ENCODE measurements at regions not wholly inside any gene's neighbourhood (a gene's known extent, or its start where the extent isn't known, plus 50 kb on each side); places are given as distances from the start of the nearest gene placed in this dataset.
"Not testable (repeated sequence)": the region's sequence is repeated elsewhere in the genome, so short reads cannot be mapped to it uniquely, and the experiment has no call there.

- DNase-seq (ENCODE audit: low read depth in 2 of 2), result not testable (repeated sequence)
Observed at GRCh38 chr11:29056487-29056886, 948.3 kb downstream of the METTL15 start.

GRCh38 chr11:29051935-29052334 lies 943.7 kb downstream of the METTL15 start:
- no peak for DNase-seq (ENCODE audit: low read depth in 2 of 2)

DNA sequence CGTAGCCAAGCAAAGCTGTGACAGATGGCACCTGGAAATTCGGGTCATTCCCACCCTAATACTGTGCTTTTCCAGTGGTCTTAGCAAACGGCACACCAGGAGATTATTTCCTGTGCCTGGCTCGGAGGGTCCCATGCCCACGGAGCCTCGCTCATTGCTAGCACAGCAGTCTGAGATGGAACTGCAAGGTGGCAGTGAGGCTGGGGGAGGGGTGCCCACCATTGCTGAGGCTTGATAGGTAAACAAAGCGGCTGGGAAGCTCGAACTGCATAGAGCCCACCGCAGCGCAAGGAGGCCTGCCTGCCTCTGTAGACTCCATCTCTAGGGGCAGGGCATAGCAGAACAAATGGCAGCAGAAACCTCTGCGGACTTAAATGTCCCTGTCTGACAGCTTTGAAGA lies 942.8 kb downstream of the METTL15 start:
- DNase-seq (ENCODE audit: low read depth in 2 of 2), result not testable (repeated sequence)

- DNase-seq (ENCODE audit: low read depth in 2 of 2), result no peak
Observed at GRCh38 chr11:29040489-29040888, 932.3 kb downstream of the METTL15 start.

DNA sequence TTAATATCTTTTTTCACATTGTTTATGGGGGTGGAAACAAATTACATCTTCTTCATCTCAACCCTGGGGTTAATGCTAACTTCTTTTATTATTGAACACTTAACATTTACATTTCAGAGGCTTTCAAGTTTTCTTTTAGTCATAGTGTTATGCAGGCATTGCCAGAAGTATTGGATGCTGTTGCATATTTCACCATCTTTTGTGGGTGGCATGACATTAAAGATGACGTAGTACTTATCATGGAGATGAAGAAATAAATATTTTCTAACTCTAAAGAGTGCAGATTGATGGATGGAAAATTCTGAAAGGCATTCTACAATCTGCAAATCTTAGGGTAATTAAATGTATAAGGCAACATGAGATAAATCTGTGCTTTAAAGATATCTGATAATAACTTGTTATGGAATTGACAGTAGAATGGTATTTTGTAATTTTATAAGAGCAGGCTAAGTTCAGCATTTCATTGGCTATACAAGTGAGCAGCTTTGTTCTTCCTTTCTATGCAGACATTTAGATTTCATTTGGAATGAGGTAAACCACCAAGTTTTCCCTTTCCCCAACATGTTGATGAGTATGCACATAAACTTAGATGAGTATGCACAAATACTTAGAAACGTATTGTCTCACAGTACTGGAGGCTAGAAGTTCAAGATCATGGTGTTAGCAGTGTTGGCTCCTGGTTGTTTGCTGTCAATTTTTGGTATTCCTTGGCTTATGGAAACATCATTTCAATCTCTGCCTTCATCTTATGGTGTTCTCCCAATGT lies 924.4 kb downstream of the METTL15 start:
- DNase-seq (ENCODE audit: low read depth in 2 of 2), result no peak

- DNase-seq (ENCODE audit: low read depth in 2 of 2), result no peak
Observed at GRCh38 chr11:29029452-29029851, 921.3 kb downstream of the METTL15 start.

DNA sequence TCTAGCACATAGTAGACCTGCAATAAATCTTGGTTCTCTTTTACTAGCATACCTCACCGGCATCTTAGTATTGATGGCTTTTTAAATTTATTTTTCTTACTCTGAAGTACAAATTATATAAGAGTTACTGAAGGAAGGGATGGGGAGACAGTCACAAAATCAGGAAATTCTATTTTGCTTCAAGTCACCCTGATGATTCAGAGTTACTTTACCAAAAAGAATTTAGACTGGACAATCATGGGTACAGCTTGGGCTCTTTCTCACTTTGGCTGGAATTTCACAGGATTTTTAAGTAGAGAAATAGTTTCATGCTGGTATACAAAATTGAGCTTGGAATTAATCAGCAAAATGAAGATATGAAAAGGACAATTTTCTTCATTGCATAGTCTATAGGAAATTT lies 919.2 kb downstream of the METTL15 start:
- DNase-seq (ENCODE audit: low read depth in 2 of 2), result no peak

GRCh38 chr11:29026286-29026685 lies 918.1 kb downstream of the METTL15 start:
- no peak for DNase-seq (ENCODE audit: low read depth in 2 of 2)

DNA sequence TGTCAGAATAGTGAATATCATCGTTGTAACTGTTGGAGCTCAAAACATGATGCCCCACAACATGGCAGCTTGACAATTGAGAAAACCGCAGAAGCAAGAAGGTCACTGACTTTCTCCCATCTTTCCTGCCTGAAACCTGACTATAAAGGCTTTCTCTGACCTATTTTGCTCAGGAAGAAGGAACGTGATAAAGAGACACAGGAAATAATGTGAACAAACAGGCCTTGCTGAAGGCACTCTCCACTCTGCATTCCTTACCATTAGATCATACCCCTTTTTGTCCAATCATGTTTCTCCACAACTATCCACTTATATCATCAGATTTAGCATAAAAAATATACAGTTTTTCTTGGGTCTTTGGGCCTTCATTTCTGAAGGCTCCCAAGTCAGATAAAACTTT lies 916.8 kb downstream of the METTL15 start:
- no peak for DNase-seq (ENCODE audit: low read depth in 2 of 2)

GRCh38 chr11:29024386-29024785 lies 916.2 kb downstream of the METTL15 start:
- DNase-seq (ENCODE audit: low read depth in 2 of 2), result no peak

- no peak for DNase-seq (ENCODE audit: low read depth in 2 of 2)
Observed at GRCh38 chr11:29023761-29024160, 915.6 kb downstream of the METTL15 start.

DNA sequence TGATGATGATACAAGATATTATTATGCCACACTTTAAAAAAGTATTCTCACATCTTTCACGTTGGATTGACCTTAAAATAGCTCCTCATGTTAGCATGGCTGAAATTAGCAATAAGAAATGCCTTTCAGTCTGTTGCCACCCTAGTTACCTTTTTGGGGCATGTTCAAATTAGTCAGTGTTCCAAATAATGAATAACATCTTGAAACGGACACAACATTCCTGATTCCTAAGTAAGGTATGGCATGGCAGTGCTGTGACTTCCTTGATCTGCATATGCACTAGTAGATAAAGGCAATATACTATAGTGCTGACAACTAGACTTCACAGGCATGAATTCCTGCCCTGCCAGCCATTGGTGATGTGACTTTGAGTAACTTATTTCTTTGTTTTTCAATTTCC lies 914.5 kb downstream of the METTL15 start:
- no peak for DNase-seq (ENCODE audit: low read depth in 2 of 2)

DNA sequence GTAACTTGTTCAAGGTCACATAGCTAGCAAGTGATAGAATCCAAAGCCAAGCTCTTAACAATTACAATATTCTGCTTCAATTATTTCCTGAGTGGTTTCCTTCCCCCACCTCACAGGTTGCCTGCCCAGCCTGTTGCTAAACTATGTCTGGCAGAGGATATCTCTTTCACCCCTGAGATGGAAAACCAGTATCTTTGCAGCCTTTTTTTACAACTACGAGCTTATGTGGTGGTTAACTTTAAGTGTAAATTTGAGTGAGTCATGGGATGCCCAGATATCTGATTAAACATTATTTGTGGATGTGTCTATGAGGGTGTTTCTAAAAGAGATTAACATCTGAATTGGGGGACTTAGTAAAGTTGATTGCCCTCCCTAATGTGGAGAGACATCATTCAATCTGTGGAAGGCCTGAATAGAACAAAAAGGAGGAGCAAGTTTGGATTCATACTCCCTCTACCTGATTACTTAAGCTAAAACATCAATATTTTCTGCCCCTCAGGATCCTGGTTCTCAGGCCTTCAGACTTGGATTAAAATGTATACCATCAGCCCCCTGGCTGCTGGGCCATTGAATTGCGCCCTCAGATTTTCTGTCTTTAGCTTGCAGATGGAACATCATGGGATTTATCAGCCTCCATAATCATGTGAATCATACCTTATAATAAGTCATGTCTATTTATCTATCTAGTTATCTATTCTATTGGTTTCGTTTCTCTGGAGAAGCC lies 911.9 kb downstream of the METTL15 start:
- DNase-seq (ENCODE audit: low read depth in 2 of 2), result no peak

GRCh38 chr11:29018631-29019030 lies 910.4 kb downstream of the METTL15 start:
- DNase-seq (ENCODE audit: low read depth in 2 of 2), result no peak

DNA sequence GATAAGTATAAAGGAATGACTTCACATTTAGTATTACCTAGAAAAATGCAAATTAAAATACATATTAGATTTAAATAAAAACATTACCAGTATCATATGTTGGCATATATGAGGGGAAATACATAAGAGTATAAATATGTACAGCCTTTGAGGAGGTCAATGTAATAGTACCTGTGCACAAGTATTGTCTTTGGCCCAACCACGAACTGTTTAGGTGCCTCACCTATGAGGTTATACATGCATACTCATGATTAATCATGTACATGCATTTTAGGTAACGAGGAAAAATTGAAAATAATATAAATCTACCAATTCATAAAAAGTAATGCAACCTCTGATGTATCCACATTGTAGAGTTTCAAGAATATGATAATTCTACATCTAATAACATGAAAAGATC lies 909.8 kb downstream of the METTL15 start:
- DNase-seq (ENCODE audit: low read depth in 2 of 2), result no peak

DNA sequence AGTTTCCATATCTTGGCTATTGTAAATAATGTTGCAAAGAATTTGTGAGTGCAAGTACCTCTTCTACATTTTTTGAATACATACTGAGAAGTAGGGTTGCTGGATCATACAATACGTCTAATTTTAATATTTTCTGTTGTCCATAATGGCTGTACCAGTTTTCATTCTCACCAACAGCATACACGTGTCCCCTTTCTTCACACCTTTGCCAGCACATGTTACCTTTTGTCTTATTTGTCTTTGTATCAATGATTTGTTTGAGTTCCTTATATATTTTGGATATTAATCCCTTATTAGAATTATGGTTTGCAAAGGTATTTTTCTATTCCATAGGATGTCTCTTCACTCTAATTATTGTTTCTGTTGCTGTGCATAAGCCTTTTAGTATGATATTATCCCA lies 904.3 kb downstream of the METTL15 start:
- no peak for DNase-seq (ENCODE audit: low read depth in 2 of 2)

GRCh38 chr11:29009426-29009825 lies 901.2 kb downstream of the METTL15 start:
- DNase-seq (ENCODE audit: low read depth in 2 of 2), result no peak

DNA sequence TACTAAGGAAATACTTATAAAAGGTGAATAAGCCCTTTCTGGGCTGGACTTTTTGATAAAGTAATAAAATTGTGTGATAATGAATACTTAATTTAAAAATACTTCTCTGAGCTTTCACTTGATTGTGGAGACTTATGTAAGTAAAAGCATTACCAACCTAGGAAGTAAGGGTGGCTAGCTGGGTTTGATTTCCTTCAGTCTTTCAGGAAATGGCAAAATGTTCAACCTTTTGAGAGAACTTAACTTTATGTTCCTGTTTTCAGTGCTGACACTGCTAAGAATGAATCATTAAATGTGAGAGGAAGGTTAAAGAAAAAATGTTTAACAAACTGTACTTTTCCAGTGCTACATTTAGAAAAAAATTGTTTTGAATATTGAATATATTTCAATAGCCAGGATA lies 900.3 kb downstream of the METTL15 start:
- no peak for DNase-seq (ENCODE audit: low read depth in 2 of 2)

- DNase-seq (ENCODE audit: low read depth in 2 of 2), result no peak
Observed at GRCh38 chr11:29006668-29007067, 898.5 kb downstream of the METTL15 start.

- DNase-seq (ENCODE audit: low read depth in 2 of 2), result no peak
Observed at GRCh38 chr11:29005401-29005980, 897.3 kb downstream of the METTL15 start.

GRCh38 chr11:29002816-29003215 lies 894.6 kb downstream of the METTL15 start:
- DNase-seq (ENCODE audit: low read depth in 2 of 2), result no peak

GRCh38 chr11:28999620-29000019 lies 891.4 kb downstream of the METTL15 start:
- no peak for DNase-seq (ENCODE audit: low read depth in 2 of 2)

DNA sequence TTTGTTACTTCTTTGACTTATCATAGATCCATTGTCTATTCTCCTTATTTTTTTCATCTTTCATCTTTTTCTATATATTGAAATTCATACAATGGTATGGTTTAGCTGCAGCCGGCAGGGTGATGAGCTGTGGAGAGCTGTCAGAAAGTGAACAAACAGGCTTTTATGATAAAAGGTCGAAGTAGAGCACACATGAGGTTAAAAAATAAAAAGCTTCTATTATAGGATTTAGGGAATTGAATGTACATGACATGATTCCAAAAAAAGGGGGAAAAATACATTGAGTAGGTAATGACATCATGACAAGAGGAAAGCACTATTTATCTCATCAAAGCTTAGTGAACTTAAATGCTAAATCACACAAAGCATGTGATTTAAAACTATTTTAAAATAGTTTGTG lies 884.8 kb downstream of the METTL15 start:
- no peak for DNase-seq (ENCODE audit: low read depth in 2 of 2)

Measured in stimulated activated CD4-positive, alpha-beta T cell treated with anti-CD3 and anti-CD28 coated beads, Interleukin-12 subunit alpha, Interleukin-12 subunit beta, amount 100 ng/mL, for 24 hours (primary cell).